CD4-positive, alpha-beta T cell (primary cell): ENCODE measurements at regions not wholly inside any gene's neighbourhood (a gene's known extent, or its start where the extent isn't known, plus 50 kb on each side); places are given as distances from the start of the nearest gene placed in this dataset.

Experiments used
- ATAC-seq: fragments of 200-7000 bp; cut with Tn5 transposase; one replicate; pipeline ENCODE4 v1.10.0; 2022; ENCODE audit warnings: mild to moderate bottlenecking; ENCODE audit not compliant: poor library complexity
- CTCF ChIA-PET: fragments of 350-600 bp; sonication (Branson Sonifier 250); formaldehyde crosslinking; loops from one replicate; lab custom pipeline; 2021; ENCODE audit warnings: antibody characterized with exemption, inconsistent platforms; lab: Charles Lee
- POLR2A ChIA-PET: fragments of 350-600 bp; sonication (Branson Sonifier 250); formaldehyde crosslinking; loops from one replicate; lab custom pipeline; 2021; ENCODE audit warnings: antibody characterized with exemption, inconsistent platforms; lab: Charles Lee
- DNase-seq, 14 experiments: peaks; one replicate each; pipeline ENCODE4 v3.0.0-alpha.2; 2013 to 2020; ENCODE audit warnings: mixed read lengths in 2 of 14
- H3K27ac ChIP-seq, 2 donors: one replicate each; pipeline versions ENCODE4 v1.5.1 to v1.7.0; 2013; ENCODE audit warnings: low read length in 2 of 2, low read depth in 1 of 2, mild to moderate bottlenecking in 1 of 2
- H3K27me3 ChIP-seq, 2 experiments: 1 replicate in 1 of 2; 2 replicates in 1 of 2; pipeline versions ENCODE4 v1.6.1 to v1.7.0; 2013; ENCODE audit warnings: low read length in 2 of 2, control low read depth in 1 of 2, mild to moderate bottlenecking in 1 of 2, moderate library complexity in 1 of 2; ENCODE audit not compliant: insufficient read depth in 2 of 2, control insufficient read depth in 1 of 2
- H3K36me3 ChIP-seq: one replicate; pipeline ENCODE4 v1.6.1; 2013; ENCODE audit warnings: low read length, control low read depth; ENCODE audit not compliant: insufficient read depth
- H3K4me1 ChIP-seq: one replicate; pipeline ENCODE4 v1.6.1; 2013; ENCODE audit warnings: low read length, control low read depth; ENCODE audit not compliant: insufficient read depth
- H3K4me3 ChIP-seq: one replicate; pipeline ENCODE4 v1.5.1; 2013; ENCODE audit warnings: mild to moderate bottlenecking, low read length, moderate library complexity
- H3K9me3 ChIP-seq, 2 experiments: 1 replicate in 1 of 2; 2 replicates in 1 of 2; pipeline versions ENCODE4 v1.6.1 to v1.7.0; 2013; ENCODE audit warnings: low read length in 2 of 2, mild to moderate bottlenecking in 2 of 2, control low read depth in 1 of 2, moderate library complexity in 1 of 2; ENCODE audit not compliant: control insufficient read depth in 1 of 2, insufficient read depth in 1 of 2
- H3K27ac Mint-ChIP-seq: one replicate; pipeline ENCODE4 v1.8.0; 2020; ENCODE audit warnings: mixed read lengths
- H3K27me3 Mint-ChIP-seq: one replicate; pipeline ENCODE4 v1.8.0; 2021; ENCODE audit warnings: mixed read lengths
- H3K36me3 Mint-ChIP-seq: one replicate; pipeline ENCODE4 v1.8.0; 2021; ENCODE audit warnings: low read depth, mixed read lengths
- H3K4me1 Mint-ChIP-seq: one replicate; pipeline ENCODE4 v1.8.0; 2021; ENCODE audit warnings: low read depth, mixed read lengths
- H3K4me3 Mint-ChIP-seq: one replicate; pipeline ENCODE4 v1.8.0; 2020; ENCODE audit warnings: mild to moderate bottlenecking, mixed read lengths
- H3K9me3 Mint-ChIP-seq: one replicate; pipeline ENCODE4 v1.8.0; 2020; ENCODE audit warnings: mixed read lengths
- intact Hi-C, 2 experiments: fragments of 100-400 bp; cut with DNase I in 1 of 2; cut with micrococcal nuclease in 1 of 2; formaldehyde crosslinking; loops; one replicate each; pipeline versions ENCODE4 v1.15.1 to v1.9.0; 2023 to 2025; cut with DNase I, micrococcal nuclease
- TF ChIP-seq, protein P1 (sequence below): fragments of 200-600 bp; IDR thresholded peaks from one replicate; pipeline ENCODE4 v1.8.0; 2022; ENCODE audit warnings: antibody characterized with exemption, mild to moderate bottlenecking

DNA sequence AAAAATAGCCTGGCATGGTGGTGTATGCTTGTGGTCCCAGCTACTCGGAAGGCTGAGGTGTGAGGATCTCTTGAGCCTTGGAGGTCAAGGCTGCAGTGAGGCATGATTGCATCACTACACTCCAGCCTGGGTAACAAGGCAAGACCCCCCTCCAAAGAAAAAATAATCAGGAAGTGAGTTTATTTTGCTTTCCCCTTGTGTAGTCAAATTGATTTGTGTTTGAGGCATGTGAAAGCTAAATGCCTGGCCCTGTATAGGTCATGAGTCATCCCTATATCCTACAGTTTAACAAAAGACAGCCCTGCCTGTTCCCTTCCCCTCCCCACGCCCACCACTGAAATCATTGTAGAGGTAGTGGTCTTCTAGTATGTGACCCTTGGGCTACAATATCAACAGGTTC, 241.4 kb upstream of the JUN start:
- Histone ChIP-seq H3K9me3 (no peaks in the 10 kb centered on the region), H3K27ac (no peak overlapping the region), H3K27me3 (peaks cover 0 to 2% of the 10 kb centered on the region in 2 experiments), H3K4me1 (peaks cover 12% of the 10 kb centered on the region), H3K36me3 (no peaks in the 10 kb centered on the region), H3K4me3 (no peak overlapping the region)
- Mint-ChIP-seq H3K9me3 (no peaks in the 10 kb centered on the region), H3K4me3 (no peak overlapping the region), H3K27me3 (no peaks in the 10 kb centered on the region), H3K4me1 (peaks cover 9% of the 10 kb centered on the region), H3K36me3 (no peaks in the 10 kb centered on the region), H3K27ac (no peak overlapping the region)
- intact Hi-C loops, result loop anchor here (10.0 kb wide), 2 partner anchors 80 to 240 kb away; partner anchors contain the start of gene JUN (in 1 of the 2)
- ChIA-PET POLR2A (no interaction called here), CTCF (no interaction called here)
- DNase-seq (no peak), ATAC-seq (no peak)
- TF ChIP-seq, protein P1, sequence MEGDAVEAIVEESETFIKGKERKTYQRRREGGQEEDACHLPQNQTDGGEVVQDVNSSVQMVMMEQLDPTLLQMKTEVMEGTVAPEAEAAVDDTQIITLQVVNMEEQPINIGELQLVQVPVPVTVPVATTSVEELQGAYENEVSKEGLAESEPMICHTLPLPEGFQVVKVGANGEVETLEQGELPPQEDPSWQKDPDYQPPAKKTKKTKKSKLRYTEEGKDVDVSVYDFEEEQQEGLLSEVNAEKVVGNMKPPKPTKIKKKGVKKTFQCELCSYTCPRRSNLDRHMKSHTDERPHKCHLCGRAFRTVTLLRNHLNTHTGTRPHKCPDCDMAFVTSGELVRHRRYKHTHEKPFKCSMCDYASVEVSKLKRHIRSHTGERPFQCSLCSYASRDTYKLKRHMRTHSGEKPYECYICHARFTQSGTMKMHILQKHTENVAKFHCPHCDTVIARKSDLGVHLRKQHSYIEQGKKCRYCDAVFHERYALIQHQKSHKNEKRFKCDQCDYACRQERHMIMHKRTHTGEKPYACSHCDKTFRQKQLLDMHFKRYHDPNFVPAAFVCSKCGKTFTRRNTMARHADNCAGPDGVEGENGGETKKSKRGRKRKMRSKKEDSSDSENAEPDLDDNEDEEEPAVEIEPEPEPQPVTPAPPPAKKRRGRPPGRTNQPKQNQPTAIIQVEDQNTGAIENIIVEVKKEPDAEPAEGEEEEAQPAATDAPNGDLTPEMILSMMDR, result no peak

DNA sequence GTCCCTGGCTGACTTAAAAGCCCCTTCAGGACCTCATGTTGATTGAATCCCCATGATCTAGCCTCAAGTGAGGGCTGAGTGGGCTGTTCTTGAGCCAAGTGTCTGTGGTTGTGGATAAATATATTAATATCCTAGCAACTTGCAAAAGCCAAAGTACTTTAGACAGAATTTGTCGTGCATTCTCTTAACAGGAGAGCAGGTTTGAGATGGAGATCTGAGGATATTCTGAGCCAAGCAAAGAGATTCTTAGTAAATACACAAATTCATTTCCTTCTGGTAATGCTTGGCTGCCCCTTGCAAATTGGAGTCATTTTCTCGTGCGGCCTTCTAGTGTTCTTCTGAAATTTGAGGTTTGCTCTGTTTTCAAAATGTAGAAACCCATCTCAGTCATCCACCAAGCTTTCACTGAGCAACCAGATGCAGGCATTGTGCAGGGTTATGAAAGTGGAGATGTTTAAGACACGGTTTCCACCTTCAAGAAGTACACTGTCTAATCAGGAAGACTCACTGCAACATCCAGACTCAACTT, 242.1 kb upstream of the JUN start:
- Histone ChIP-seq H3K4me3 (no peak overlapping the region), H3K27me3 (peaks cover 0 to 2% of the 10 kb centered on the region in 2 experiments), H3K36me3 (no peaks in the 10 kb centered on the region), H3K9me3 (no peaks in the 10 kb centered on the region), H3K4me1 (peaks cover 4% of the 10 kb centered on the region), H3K27ac (no peak overlapping the region)
- POLR2A ChIA-PET, result no interaction called here
- DNase-seq, result no peak
- CTCF ChIA-PET, result no interaction called here
- H3K27ac Mint-ChIP-seq, result no peak overlapping the region
- intact Hi-C loops, result loop anchor here (10.0 kb wide), 2 partner anchors 81 to 241 kb away; partner anchors contain the start of gene JUN (in 1 of the 2)
- no peaks in the 10 kb centered on the region for H3K36me3 Mint-ChIP-seq
- TF ChIP-seq, protein P1, result no peak
- no peak for ATAC-seq
- H3K9me3 Mint-ChIP-seq, result no peaks in the 10 kb centered on the region
- H3K4me3 Mint-ChIP-seq, result no peak overlapping the region
- H3K27me3 Mint-ChIP-seq, result no peaks in the 10 kb centered on the region
- H3K4me1 Mint-ChIP-seq, result peaks cover 2% of the 10 kb centered on the region

DNA sequence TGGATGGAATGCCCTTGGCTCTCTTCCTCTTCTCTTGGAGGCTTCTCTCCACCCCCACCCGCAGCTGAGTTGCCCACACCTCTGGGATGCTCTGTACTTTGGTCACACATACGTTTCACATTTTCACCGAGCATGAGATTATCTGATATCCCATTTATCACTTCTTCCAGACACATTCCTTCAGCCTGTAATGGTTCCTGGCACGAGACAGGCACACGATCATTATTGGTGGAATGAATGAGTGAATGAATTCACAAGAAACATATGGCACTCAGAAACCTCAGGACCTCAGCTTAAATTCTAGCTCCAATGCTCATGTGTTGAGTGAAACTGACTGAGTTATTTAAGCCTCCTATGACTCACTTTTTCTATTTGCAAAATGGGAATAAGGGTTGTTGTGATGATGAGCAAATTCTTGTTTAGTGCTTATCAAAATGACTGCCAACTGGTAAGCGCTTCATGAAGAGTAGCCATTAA, 242.7 kb upstream of the JUN start:
- ATAC-seq, result no peak
- Histone ChIP-seq H3K9me3 (no peaks in the 10 kb centered on the region), H3K27me3 (peaks cover 0 to 2% of the 10 kb centered on the region in 2 experiments), H3K4me1 (peaks cover 2% of the 10 kb centered on the region), H3K36me3 (no peaks in the 10 kb centered on the region), H3K4me3 (no peak overlapping the region), H3K27ac (no peak overlapping the region)
- H3K4me3 Mint-ChIP-seq, result no peak overlapping the region
- ChIA-PET CTCF (no interaction called here), POLR2A (no interaction called here)
- H3K36me3 Mint-ChIP-seq, result no peaks in the 10 kb centered on the region
- H3K9me3 Mint-ChIP-seq, result no peaks in the 10 kb centered on the region
- TF ChIP-seq, protein P1, result no peak
- H3K27me3 Mint-ChIP-seq, result no peaks in the 10 kb centered on the region
- no peak overlapping the region for H3K27ac Mint-ChIP-seq
- intact Hi-C loops, result loop anchor here (10.0 kb wide), 2 partner anchors 82 to 242 kb away; partner anchors contain the start of gene JUN (in 1 of the 2)
- DNase-seq, result no peak
- H3K4me1 Mint-ChIP-seq, result no peaks in the 10 kb centered on the region
